Fibroblast of skin of scalp (primary cell): ENCODE measurements at regions not wholly inside any gene's neighbourhood (a gene's known extent, or its start where the extent isn't known, plus 50 kb on each side); places are given as distances from the start of the nearest gene placed in this dataset.

Experiments used
- DNase-seq: peaks from one replicate; pipeline ENCODE4 v3.0.0-alpha.2; 2013

DNA sequence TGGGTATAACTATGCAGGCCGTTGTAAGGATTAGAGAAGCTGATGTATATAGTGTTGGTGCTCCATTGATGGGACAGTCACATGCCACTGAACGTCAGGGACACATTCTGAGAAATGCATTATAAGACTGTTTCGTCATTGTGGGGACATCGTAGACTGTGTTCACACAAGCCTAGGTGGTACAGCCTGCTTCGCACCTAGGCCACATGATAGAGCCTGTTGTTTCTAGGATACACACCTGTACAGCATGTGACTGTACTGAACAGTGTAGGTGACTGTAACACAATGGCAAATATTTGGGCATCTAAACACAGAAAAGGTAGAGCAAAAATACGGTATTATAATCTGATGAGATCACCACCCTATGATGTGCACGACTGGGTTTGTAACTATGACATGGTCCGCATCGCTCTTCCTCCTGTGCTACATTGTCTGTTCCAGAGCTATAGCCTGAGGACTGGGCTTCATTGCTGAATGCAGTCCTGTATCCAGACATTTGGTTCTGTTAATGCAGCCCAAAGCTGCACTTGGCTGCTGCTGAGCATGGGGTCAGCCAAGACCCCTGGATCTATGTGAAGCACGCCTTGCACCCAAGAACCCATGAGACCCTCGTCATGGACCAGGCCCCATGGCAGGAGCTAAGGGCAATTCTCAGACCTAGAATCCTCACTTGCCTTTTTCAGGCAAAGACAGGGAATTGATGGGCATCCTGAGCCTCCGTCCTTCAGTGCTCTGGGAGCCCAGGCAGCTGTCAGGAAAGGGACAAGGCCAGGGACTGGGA, 51.1 kb upstream of the THY1 start:
- no peak for DNase-seq

DNA sequence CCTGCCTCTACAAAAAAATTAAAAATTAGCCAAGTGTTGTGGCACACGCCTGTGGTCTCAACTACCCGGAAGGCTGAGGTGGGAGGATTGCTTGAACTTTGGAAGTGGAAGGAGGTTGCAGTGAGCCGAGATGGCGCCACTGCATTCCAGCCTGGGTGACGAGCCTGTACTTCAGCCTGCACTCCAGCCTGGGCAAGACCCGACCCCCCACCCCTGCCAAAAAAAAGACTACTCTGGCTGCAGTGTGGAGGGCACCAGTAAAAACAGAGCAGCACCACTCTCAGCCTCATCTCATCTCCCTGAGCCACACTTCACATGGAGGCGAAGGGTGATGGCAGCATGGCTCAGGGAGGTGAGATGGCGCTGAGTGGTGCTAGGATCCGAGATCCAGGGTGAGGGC, 50.3 kb upstream of the THY1 start:
- DNase-seq = no peak

DNA sequence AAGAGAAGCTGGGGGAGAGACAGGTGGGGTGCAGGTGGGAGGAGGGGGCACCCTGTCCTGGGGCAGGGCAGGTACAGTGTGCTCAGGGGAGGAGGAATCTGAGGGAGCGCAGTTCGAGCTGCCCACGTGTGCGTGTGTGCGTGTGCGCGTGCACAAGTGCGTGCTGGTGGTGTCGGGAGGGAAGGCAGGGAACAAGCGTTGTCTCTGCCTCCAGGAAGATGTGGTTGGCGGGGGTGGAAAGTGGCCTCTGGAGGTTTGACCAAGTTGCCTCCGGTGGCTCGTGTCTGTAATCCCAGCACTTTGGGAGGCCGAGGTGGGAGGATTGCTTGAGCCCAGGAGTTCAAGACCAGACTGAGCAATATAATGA, 49.9 kb upstream of the THY1 start:
- DNase-seq = no peak
